GM12878 (cell line): ENCODE measurements at regions not wholly inside any gene's neighbourhood (a gene's known extent, or its start where the extent isn't known, plus 50 kb on each side); places are given as distances from the start of the nearest gene placed in this dataset.

Experiments
- ATAC-seq: fragments of 200-7000 bp; cut with Tn5 transposase; 3 replicates; pipeline ENCODE4 v1.9.1; 2020; ENCODE audit warnings: mild to moderate bottlenecking, moderate library complexity
- BruUV-seq: library from RNA; stranded (reverse); fragments of 400-500 nt; replicated peaks from 2 replicates; lab custom pipeline; 2021; lab: Mats Ljungman, UMichigan
- CTCF ChIA-PET: fragments of 300-600 bp; sonication (Branson Sonifier 250); formaldehyde crosslinking; extraction: SDS; loops from one replicate; lab custom pipeline; 2021; ENCODE audit warnings: inconsistent platforms; lab: Yijun Ruan, JAX
- POLR2A ChIA-PET: fragments of 350-600 bp; formaldehyde crosslinking; extraction: SDS; loops from one replicate; lab custom pipeline; 2021; ENCODE audit warnings: inconsistent platforms; lab: Charles Lee
- RAD21 ChIA-PET: fragments of 300-600 bp; sonication (Branson Sonifier 250); formaldehyde crosslinking; loops from one replicate; lab custom pipeline; 2023; ENCODE audit warnings: antibody characterized with exemption; ENCODE audit not compliant: unreplicated experiment; lab: Charles Lee
- SMC1A ChIA-PET: fragments of 300-600 bp; sonication (Branson Sonifier 250); formaldehyde crosslinking; loops from one replicate; lab custom pipeline; 2023; ENCODE audit not compliant: unreplicated experiment, uncharacterized antibody; lab: Charles Lee
- DNase-seq: peaks from one replicate; pipeline ENCODE4 v3.0.0-alpha.2; 2011; ENCODE audit warnings: low read depth, low spot score
- FAIRE-seq: peaks from 3 replicates; lab custom pipeline; 2011; peaks lifted over from hg19 to GRCh38; lab: Jason Lieb, UNC
- H2AFZ ChIP-seq: 2 replicates; pipeline ENCODE4 v1.6.0; 2011; ENCODE audit warnings: low read depth, low read length, control low read depth; ENCODE audit not compliant: control insufficient read depth
- H3K27ac ChIP-seq: 2 replicates; pipeline ENCODE4 v1.5.1; 2011; ENCODE audit warnings: control low read depth; ENCODE audit not compliant: control insufficient read depth, insufficient read depth
- H3K27me3 ChIP-seq, 2 experiments: replicated peaks in 1 of 2; 2 replicates each; pipeline versions ENCODE4 v1.6.0 to v1.6.1; 2011; ENCODE audit warnings: low read length in 1 of 2; ENCODE audit not compliant: control insufficient read depth in 2 of 2, insufficient read depth in 2 of 2
- H3K36me3 ChIP-seq, 2 experiments: 2 replicates each; pipeline ENCODE4 v1.5.1; 2011; ENCODE audit warnings: low read length in 1 of 2; ENCODE audit not compliant: control insufficient read depth in 2 of 2, insufficient read depth in 2 of 2
- H3K4me1 ChIP-seq: 2 replicates; pipeline ENCODE4 v1.6.1; 2011; ENCODE audit warnings: mild to moderate bottlenecking, low read length, moderate library complexity, mixed read lengths; ENCODE audit not compliant: control insufficient read depth, insufficient read depth
- H3K4me2 ChIP-seq: 2 replicates; pipeline ENCODE4 v1.6.0; 2011; ENCODE audit warnings: control low read depth; ENCODE audit not compliant: control insufficient read depth, insufficient read depth
- H3K4me3 ChIP-seq: fragments of 200-600 bp; sonication (generic); 2 replicates; pipeline ENCODE4 v1.5.1; 2016
- H3K79me2 ChIP-seq: 2 replicates; pipeline ENCODE4 v1.6.0; 2011; ENCODE audit warnings: low read length; ENCODE audit not compliant: control insufficient read depth, insufficient read depth
- H3K9ac ChIP-seq: 2 replicates; pipeline ENCODE4 v1.8.0; 2011; ENCODE audit warnings: low read length, control low read depth, mixed read lengths; ENCODE audit not compliant: control insufficient read depth, insufficient read depth
- H3K9me3 ChIP-seq: replicated peaks from 3 replicates; pipeline ENCODE4 v1.5.1; 2011; ENCODE audit warnings: mild to moderate bottlenecking, low read length; ENCODE audit not compliant: control insufficient read depth, insufficient read depth
- H4K20me1 ChIP-seq: 2 replicates; pipeline ENCODE4 v1.6.0; 2011; ENCODE audit not compliant: control insufficient read depth, insufficient read depth
- CHD4 ChIP-seq: fragments of 200-600 bp; sonication (generic); IDR thresholded peaks from 2 replicates; pipeline ENCODE4 v1.6.1; 2016; ENCODE audit warnings: mild to moderate bottlenecking
- EP300 ChIP-seq, 2 experiments: fragments of 150-350 bp in 1 of 2; IDR thresholded peaks; 2 replicates each; pipeline ENCODE4 v1.6.1; 2011 to 2012; ENCODE audit warnings: low read depth in 2 of 2, low read length in 2 of 2, borderline replicate concordance in 1 of 2, improper control_type of control experiment in 1 of 2, inconsistent platforms in 1 of 2; ENCODE audit not compliant: control insufficient read depth in 1 of 2
- MEF2B ChIP-seq: fragments of 450-650 bp; IDR thresholded peaks from 2 replicates; pipeline ENCODE4 v1.6.1; 2018; ENCODE audit warnings: mild to moderate bottlenecking, moderate library complexity; ENCODE audit not compliant: partially characterized antibody, poor library complexity, severe bottlenecking
- NFYA ChIP-seq: IDR thresholded peaks from 2 replicates; pipeline ENCODE4 v1.6.1; 2011; ENCODE audit warnings: low read depth, mild to moderate bottlenecking, low read length, improper control_type of control experiment, borderline replicate concordance
- SIX5 ChIP-seq: IDR thresholded peaks from 2 replicates; pipeline ENCODE4 v1.6.1; 2011; ENCODE audit warnings: mild to moderate bottlenecking, low read depth, low read length, moderate library complexity; ENCODE audit not compliant: severe bottlenecking
- WGBS: methylation state at CpG from one replicate; pipeline ENCODE4 v1.1.6; 2016; ENCODE audit warnings: low lambda C conversion rate; ENCODE audit not compliant: insufficient replicate concordance, insufficient coverage; ENCODE audit errors: missing lambda C conversion rate; 5-methylcytosine and 5-hydroxymethylcytosine counted together
- in situ Hi-C: fragments of 300-500 bp; cut with MboI; formaldehyde crosslinking; loops from 9 replicates; pipeline ENCODE4 v1.14.3; 2018; ENCODE audit warnings: mixed read lengths
- intact Hi-C: fragments of 100-400 bp; cut with micrococcal nuclease; formaldehyde crosslinking; loops from one replicate; pipeline ENCODE4 v1.14.2; 2022; ENCODE audit not compliant: unreplicated experiment
- TF ChIP-seq, protein P1 (sequence below): IDR thresholded peaks from 2 replicates; pipeline ENCODE4 v1.6.1; 2012; ENCODE audit warnings: improper control_type of control experiment, low read depth, low read length; ENCODE audit not compliant: insufficient replicate concordance
- TF ChIP-seq, protein P2 (sequence below): IDR thresholded peaks from 2 replicates; pipeline ENCODE4 v1.6.1; 2011; ENCODE audit warnings: low read depth, mild to moderate bottlenecking, low read length, moderate library complexity, borderline replicate concordance; ENCODE audit errors: extremely low read depth

DNA sequence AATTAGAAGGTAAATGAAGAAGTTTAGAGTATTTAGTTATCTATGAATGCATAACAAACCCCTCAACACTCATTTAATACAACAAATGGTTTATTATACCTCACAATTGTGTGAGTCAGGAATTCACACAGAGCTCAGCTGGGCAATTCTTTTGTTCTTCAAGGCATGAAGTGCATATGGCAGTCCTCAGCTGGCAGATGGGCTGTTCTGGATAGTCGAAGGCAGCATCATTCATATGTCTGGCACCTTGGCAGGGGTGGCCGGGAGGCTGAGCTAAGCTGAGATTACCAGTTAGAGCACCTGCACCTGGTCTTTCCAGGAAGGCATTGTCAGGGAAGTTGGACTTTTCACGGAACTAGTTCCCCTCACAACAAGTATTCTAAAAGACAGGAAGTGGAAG, 286.2 kb upstream of the DUSP10 start:
- intact Hi-C loops = no loop called here
- ATAC-seq (no peak), DNase-seq (no peak), FAIRE-seq (no peak)
- ChIA-PET SMC1A (interaction anchor here (0.9 to 1.6 kb wide), 3 partner anchors 20 to 463 kb away, joined by 3 to 4 read pairs (median 3); no protein-coding TSS in a partner anchor), CTCF (interaction anchor here (0.8 to 1.2 kb wide), 2 partner anchors 18 to 138 kb away, joined by 3 read pairs; no protein-coding TSS in a partner anchor), RAD21 (interaction anchor here (0.9 kb wide), 1 partner anchor 248 kb away, joined by 3 read pairs; no protein-coding TSS in a partner anchor), POLR2A (no interaction called here)
- no peaks in the 10 kb centered on the region for H4K20me1 ChIP-seq
- no peak overlapping the region for H3K27ac ChIP-seq
- 46% methylated on average over 3 of the region's 3 CpGs for WGBS
- no peak overlapping the region for H3K4me3 ChIP-seq
- no peaks in the 10 kb centered on the region for H3K4me1 ChIP-seq
- in situ Hi-C loops = no loop called here
- no peak overlapping the region for H2AFZ ChIP-seq
- TF ChIP-seq, protein P1, sequence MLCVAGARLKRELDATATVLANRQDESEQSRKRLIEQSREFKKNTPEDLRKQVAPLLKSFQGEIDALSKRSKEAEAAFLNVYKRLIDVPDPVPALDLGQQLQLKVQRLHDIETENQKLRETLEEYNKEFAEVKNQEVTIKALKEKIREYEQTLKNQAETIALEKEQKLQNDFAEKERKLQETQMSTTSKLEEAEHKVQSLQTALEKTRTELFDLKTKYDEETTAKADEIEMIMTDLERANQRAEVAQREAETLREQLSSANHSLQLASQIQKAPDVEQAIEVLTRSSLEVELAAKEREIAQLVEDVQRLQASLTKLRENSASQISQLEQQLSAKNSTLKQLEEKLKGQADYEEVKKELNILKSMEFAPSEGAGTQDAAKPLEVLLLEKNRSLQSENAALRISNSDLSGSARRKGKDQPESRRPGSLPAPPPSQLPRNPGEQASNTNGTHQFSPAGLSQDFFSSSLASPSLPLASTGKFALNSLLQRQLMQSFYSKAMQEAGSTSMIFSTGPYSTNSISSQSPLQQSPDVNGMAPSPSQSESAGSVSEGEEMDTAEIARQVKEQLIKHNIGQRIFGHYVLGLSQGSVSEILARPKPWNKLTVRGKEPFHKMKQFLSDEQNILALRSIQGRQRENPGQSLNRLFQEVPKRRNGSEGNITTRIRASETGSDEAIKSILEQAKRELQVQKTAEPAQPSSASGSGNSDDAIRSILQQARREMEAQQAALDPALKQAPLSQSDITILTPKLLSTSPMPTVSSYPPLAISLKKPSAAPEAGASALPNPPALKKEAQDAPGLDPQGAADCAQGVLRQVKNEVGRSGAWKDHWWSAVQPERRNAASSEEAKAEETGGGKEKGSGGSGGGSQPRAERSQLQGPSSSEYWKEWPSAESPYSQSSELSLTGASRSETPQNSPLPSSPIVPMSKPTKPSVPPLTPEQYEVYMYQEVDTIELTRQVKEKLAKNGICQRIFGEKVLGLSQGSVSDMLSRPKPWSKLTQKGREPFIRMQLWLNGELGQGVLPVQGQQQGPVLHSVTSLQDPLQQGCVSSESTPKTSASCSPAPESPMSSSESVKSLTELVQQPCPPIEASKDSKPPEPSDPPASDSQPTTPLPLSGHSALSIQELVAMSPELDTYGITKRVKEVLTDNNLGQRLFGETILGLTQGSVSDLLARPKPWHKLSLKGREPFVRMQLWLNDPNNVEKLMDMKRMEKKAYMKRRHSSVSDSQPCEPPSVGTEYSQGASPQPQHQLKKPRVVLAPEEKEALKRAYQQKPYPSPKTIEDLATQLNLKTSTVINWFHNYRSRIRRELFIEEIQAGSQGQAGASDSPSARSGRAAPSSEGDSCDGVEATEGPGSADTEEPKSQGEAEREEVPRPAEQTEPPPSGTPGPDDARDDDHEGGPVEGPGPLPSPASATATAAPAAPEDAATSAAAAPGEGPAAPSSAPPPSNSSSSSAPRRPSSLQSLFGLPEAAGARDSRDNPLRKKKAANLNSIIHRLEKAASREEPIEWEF = no peak
- TF ChIP-seq SIX5 (no peak), EP300 (IDR thresholded peaks at IDR 0.05; ENCODE audit: borderline replicate concordance in 1 of 2, control insufficient read depth in 1 of 2, low read depth in 2 of 2, low read length in 2 of 2) (no peak), CHD4 (no peak), NFYA (no peak), MEF2B (no peak)
- TF ChIP-seq, protein P2, sequence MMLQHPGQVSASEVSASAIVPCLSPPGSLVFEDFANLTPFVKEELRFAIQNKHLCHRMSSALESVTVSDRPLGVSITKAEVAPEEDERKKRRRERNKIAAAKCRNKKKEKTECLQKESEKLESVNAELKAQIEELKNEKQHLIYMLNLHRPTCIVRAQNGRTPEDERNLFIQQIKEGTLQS = no peak
- no peaks in the 10 kb centered on the region for H3K27me3 ChIP-seq
- no peaks in the 10 kb centered on the region for H3K36me3 ChIP-seq
- H3K79me2 ChIP-seq = no peaks in the 10 kb centered on the region
- BruUV-seq = no TSS peak
- no peak overlapping the region for H3K9ac ChIP-seq
- H3K9me3 ChIP-seq = no peaks in the 10 kb centered on the region
- H3K4me2 ChIP-seq = no peak overlapping the region
